Fibroblast of the aortic adventitia (primary cell): ENCODE measurements at regions not wholly inside any gene's neighbourhood (a gene's known extent, or its start where the extent isn't known, plus 50 kb on each side); places are given as distances from the start of the nearest gene placed in this dataset.

Experiments
- DNase-seq: peaks from one replicate; pipeline ENCODE4 v3.0.0-alpha.2; 2010; ENCODE audit warnings: low read depth
- H3K4me3 ChIP-seq: 2 replicates; pipeline ENCODE4 v1.5.1; 2011; ENCODE audit warnings: low read depth, mild to moderate bottlenecking, control low read depth, low read length, moderate library complexity
- TF ChIP-seq, protein P1 (sequence below): IDR thresholded peaks from 2 replicates; pipeline ENCODE4 v1.5.1; 2011; ENCODE audit warnings: mild to moderate bottlenecking, low read length, control low read depth, inconsistent platforms; ENCODE audit not compliant: insufficient read depth

GRCh38 chr14:89025561-89026236, 201.2 kb downstream of the TTC8 start:
- DNase-seq: peak; percentile 52
- TF ChIP-seq, protein P1, sequence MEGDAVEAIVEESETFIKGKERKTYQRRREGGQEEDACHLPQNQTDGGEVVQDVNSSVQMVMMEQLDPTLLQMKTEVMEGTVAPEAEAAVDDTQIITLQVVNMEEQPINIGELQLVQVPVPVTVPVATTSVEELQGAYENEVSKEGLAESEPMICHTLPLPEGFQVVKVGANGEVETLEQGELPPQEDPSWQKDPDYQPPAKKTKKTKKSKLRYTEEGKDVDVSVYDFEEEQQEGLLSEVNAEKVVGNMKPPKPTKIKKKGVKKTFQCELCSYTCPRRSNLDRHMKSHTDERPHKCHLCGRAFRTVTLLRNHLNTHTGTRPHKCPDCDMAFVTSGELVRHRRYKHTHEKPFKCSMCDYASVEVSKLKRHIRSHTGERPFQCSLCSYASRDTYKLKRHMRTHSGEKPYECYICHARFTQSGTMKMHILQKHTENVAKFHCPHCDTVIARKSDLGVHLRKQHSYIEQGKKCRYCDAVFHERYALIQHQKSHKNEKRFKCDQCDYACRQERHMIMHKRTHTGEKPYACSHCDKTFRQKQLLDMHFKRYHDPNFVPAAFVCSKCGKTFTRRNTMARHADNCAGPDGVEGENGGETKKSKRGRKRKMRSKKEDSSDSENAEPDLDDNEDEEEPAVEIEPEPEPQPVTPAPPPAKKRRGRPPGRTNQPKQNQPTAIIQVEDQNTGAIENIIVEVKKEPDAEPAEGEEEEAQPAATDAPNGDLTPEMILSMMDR: no peak
- H3K4me3 ChIP-seq: no peak overlapping the region

GRCh38 chr14:89027097-89027740, 202.8 kb downstream of the TTC8 start:
- TF ChIP-seq, protein P1: peak; percentile 52
- peak overlapping the region; percentile 67 for H3K4me3 ChIP-seq
- peak; percentile 31 for DNase-seq

- TF ChIP-seq, protein P1: no peak
- no peak for DNase-seq
Observed at GRCh38 chr14:89028462-89029134, 204.1 kb downstream of the TTC8 start.

DNA sequence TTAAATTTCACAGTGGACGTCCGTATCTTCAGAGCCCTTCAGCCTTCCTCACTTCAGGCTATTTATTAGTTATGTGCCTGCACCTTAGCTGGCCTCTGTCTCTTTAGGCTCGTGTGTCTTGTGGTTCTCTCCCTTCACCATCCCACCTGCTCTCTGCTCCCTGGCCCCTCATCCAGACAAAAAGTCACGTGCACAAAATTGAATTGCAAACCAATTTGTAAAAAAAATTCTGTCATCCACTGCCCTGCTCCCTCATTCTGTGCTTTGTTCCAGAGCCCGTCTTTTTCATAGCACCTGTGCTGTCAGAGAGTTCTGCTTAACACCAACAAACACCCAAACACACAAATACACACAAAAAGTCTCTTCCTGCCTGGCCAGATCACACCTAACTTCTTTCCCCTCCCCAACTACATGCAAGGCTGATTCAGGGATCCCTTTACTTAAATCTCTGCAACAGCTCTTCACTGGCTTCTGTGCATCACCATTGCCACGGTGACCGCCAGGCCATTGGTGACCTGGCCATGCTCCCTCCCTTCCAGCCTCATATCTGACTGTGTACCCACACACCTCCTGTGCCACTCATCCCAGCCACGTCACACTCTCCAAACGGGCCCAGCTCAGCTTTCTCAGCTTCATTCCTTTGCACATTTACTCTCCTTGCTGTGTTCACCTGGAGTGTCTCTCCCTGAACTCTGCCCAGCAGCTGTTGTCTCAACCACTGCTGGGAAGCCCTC, 205.7 kb downstream of the TTC8 start:
- DNase-seq: no peak
- TF ChIP-seq, protein P1: no peak
- no peak overlapping the region for H3K4me3 ChIP-seq

More at GRCh38 chr14:89028462-89029134, 204.1 kb downstream of the TTC8 start:
- no peak overlapping the region for H3K4me3 ChIP-seq

- no peak for DNase-seq
- no peak overlapping the region for H3K4me3 ChIP-seq
- TF ChIP-seq, protein P1: no peak
Observed at GRCh38 chr14:89030921-89031320, 206.5 kb downstream of the TTC8 start.

DNA sequence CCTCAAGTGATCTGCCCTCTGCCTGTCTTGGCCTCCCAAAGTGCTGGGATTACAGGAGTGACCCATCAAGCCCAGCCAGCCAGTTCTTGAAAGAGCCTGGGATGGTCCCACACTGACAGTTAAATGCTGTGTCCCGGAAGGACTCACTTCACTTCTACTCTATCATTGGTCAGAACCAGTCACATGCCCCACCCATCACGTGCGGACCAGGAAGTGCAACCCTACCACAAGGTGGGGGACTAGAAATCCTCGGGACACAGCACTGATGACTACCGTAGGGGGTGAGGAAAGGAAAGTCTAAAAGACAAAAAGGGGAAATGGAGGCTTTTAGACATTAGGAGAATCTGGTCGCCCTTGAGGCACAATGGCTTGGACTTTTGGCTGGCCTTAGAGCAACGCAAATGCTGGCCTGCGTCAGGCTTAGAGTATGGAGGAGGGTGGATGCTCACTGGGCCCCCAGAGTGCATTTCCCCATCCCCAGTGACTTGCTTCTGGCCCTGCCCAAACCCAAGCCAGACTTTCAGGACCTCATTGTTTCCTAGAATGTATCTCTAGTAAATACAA, 207.7 kb downstream of the TTC8 start:
- H3K4me3 ChIP-seq: no peak overlapping the region
- TF ChIP-seq, protein P1: no peak
- no peak for DNase-seq
